ENCODE measurements at regions not wholly inside any gene's neighbourhood (a gene's known extent, or its start where the extent isn't known, plus 50 kb on each side); places are given as distances from the start of the nearest gene placed in this dataset.

DNA sequence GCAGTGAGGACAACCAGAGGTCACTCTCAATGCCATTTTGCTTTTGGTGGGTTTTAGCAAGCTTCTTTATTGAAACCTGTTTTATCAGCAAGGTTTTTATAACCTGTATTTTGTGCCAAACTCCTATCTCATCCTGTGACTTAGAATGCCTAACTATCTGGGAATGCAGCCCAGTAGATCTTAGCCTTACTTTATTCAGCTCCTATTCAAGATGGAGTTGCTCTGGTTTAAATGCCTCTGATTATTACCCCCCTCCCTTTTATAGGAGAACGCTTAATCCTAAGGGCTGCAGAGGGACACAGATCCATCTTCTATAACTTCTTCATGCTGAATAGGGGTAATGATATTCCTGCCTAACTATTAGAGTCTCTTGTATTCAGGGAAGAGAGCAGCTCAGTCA lies 179.1 kb downstream of the KIF18A start:
- TF ChIP-seq, protein P1, sequence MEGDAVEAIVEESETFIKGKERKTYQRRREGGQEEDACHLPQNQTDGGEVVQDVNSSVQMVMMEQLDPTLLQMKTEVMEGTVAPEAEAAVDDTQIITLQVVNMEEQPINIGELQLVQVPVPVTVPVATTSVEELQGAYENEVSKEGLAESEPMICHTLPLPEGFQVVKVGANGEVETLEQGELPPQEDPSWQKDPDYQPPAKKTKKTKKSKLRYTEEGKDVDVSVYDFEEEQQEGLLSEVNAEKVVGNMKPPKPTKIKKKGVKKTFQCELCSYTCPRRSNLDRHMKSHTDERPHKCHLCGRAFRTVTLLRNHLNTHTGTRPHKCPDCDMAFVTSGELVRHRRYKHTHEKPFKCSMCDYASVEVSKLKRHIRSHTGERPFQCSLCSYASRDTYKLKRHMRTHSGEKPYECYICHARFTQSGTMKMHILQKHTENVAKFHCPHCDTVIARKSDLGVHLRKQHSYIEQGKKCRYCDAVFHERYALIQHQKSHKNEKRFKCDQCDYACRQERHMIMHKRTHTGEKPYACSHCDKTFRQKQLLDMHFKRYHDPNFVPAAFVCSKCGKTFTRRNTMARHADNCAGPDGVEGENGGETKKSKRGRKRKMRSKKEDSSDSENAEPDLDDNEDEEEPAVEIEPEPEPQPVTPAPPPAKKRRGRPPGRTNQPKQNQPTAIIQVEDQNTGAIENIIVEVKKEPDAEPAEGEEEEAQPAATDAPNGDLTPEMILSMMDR (IDR thresholded peaks at IDR 0.05; ENCODE audit: low read depth, low read length, poor library complexity, severe bottlenecking), result no peak
- TF ChIP-seq EZH2phosphoT487 (IDR thresholded peaks at IDR 0.05; ENCODE audit: borderline replicate concordance, low read length), result no peak

Data from DOHH2 (cell line).